Loucy (cell line): ENCODE measurements at regions not wholly inside any gene's neighbourhood (a gene's known extent, or its start where the extent isn't known, plus 50 kb on each side); places are given as distances from the start of the nearest gene placed in this dataset.

Experiments used
- H2AFZ ChIP-seq: fragments of 200-600 bp; sonication (generic); 2 replicates; pipeline ENCODE4 v1.6.0; 2016; ENCODE audit warnings: antibody characterized with exemption, mild to moderate bottlenecking, low read length, moderate library complexity
- H3F3A ChIP-seq: fragments of 200-600 bp; 2 replicates; pipeline ENCODE4 v1.6.0; 2016; ENCODE audit warnings: antibody characterized with exemption, low read depth, mild to moderate bottlenecking
- H3K27me3 ChIP-seq: fragments of 200-600 bp; sonication (generic); 2 replicates; pipeline ENCODE4 v1.6.1; 2014; ENCODE audit warnings: low read length, mild to moderate bottlenecking; ENCODE audit not compliant: insufficient read depth, poor library complexity, severe bottlenecking
- H3K36me3 ChIP-seq: fragments of 200-600 bp; sonication (generic); 2 replicates; pipeline ENCODE4 v1.6.1; 2016; ENCODE audit warnings: low read length; ENCODE audit not compliant: insufficient read depth
- H3K4me1 ChIP-seq: fragments of 200-600 bp; sonication (generic); 2 replicates; pipeline ENCODE4 v1.5.1; 2014; ENCODE audit warnings: low read length, mild to moderate bottlenecking; ENCODE audit not compliant: insufficient read depth, poor library complexity, severe bottlenecking
- H3K4me2 ChIP-seq: fragments of 200-600 bp; sonication (generic); 2 replicates; pipeline ENCODE4 v1.6.0; 2014; ENCODE audit warnings: antibody characterized with exemption, low read length, low read depth, mild to moderate bottlenecking; ENCODE audit not compliant: poor library complexity, severe bottlenecking
- H3K4me3 ChIP-seq: fragments of 200-600 bp; sonication (generic); 2 replicates; pipeline ENCODE4 v1.5.1; 2014; ENCODE audit warnings: low read length, mild to moderate bottlenecking, mixed read lengths; ENCODE audit not compliant: poor library complexity, severe bottlenecking
- H3K79me2 ChIP-seq: fragments of 200-600 bp; sonication (generic); 2 replicates; pipeline ENCODE4 v1.6.1; 2014; ENCODE audit warnings: low read length; ENCODE audit not compliant: insufficient read depth
- H3K9ac ChIP-seq: fragments of 200-600 bp; sonication (generic); 2 replicates; pipeline ENCODE4 v1.6.0; 2014; ENCODE audit warnings: mild to moderate bottlenecking, low read depth, low read length, moderate library complexity; ENCODE audit not compliant: poor library complexity, severe bottlenecking
- H3K9me2 ChIP-seq: fragments of 200-600 bp; sonication (generic); replicated peaks from 2 replicates; pipeline ENCODE4 v1.6.1; 2016; ENCODE audit warnings: low read depth, low read length, mixed read lengths
- H3K9me3 ChIP-seq: fragments of 200-600 bp; sonication (generic); 2 replicates; pipeline ENCODE4 v1.6.1; 2014; ENCODE audit warnings: mild to moderate bottlenecking, antibody characterized with exemption, low read length, low read depth; ENCODE audit not compliant: insufficient read depth
- H4K20me1 ChIP-seq: fragments of 200-600 bp; sonication (generic); 2 replicates; pipeline ENCODE4 v1.6.0; 2014; ENCODE audit warnings: antibody characterized with exemption, low read length, mild to moderate bottlenecking; ENCODE audit not compliant: insufficient read depth, poor library complexity, severe bottlenecking
- CTCF ChIP-seq: fragments of 200-600 bp; sonication (generic); conservative IDR thresholded peaks from 2 replicates; pipeline ENCODE4 v1.5.1; 2014; ENCODE audit warnings: mild to moderate bottlenecking, antibody characterized with exemption, low read length
- EZH2phosphoT487 ChIP-seq: fragments of 200-600 bp; IDR thresholded peaks from 2 replicates; pipeline ENCODE4 v1.6.1; 2018; ENCODE audit warnings: antibody characterized with exemption, mild to moderate bottlenecking, moderate library complexity, borderline replicate concordance

- TF ChIP-seq CTCF (no peak), EZH2phosphoT487 (no peak)
- H3K9ac ChIP-seq = no peak overlapping the region
- no peaks in the 10 kb centered on the region for H3K9me3 ChIP-seq
- H3K4me1 ChIP-seq = no peaks in the 10 kb centered on the region
- no peaks in the 10 kb centered on the region for H4K20me1 ChIP-seq
- no peaks in the 10 kb centered on the region for H3K27me3 ChIP-seq
- no peak overlapping the region for H3K4me3 ChIP-seq
- no peak overlapping the region for H3K4me2 ChIP-seq
- no peaks in the 10 kb centered on the region for H3K9me2 ChIP-seq
- H2AFZ ChIP-seq = no peak overlapping the region
- H3K36me3 ChIP-seq = no peaks in the 10 kb centered on the region
- no peaks in the 10 kb centered on the region for H3F3A ChIP-seq
- H3K79me2 ChIP-seq = no peaks in the 10 kb centered on the region
These were observed 97.8 kb upstream of the PCED1B start for GRCh38 chr12:46981622-46982021.

GRCh38 chr12:46982629-46983392, 96.6 kb upstream of the PCED1B start:
- Histone ChIP-seq H3K9ac (no peak overlapping the region), H2AFZ (no peak overlapping the region; the same call in 1 of the 2 replicates), H3K4me3 (no peak overlapping the region), H3K4me1 (no peaks in the 10 kb centered on the region), H4K20me1 (no peaks in the 10 kb centered on the region), H3K27me3 (no peaks in the 10 kb centered on the region), H3K79me2 (no peaks in the 10 kb centered on the region), H3K36me3 (no peaks in the 10 kb centered on the region), H3K4me2 (no peak overlapping the region), H3F3A (no peaks in the 10 kb centered on the region), H3K9me2 (no peaks in the 10 kb centered on the region), H3K9me3 (no peaks in the 10 kb centered on the region)
- no peak for TF ChIP-seq EZH2phosphoT487
- TF ChIP-seq CTCF = no peak

GRCh38 chr12:46983393-46983793, 96.0 kb upstream of the PCED1B start:
- Histone ChIP-seq H3K9me2 (no peaks in the 10 kb centered on the region), H4K20me1 (no peaks in the 10 kb centered on the region), H3K9me3 (no peaks in the 10 kb centered on the region), H3K4me1 (no peaks in the 10 kb centered on the region), H3F3A (no peaks in the 10 kb centered on the region), H3K27me3 (no peaks in the 10 kb centered on the region), H3K79me2 (no peaks in the 10 kb centered on the region), H2AFZ (peak overlapping the region; percentile 54; the same call in 1 of the 2 replicates), H3K9ac (no peak overlapping the region), H3K4me2 (no peak overlapping the region), H3K36me3 (no peaks in the 10 kb centered on the region), H3K4me3 (no peak overlapping the region)
- TF ChIP-seq CTCF (no peak), EZH2phosphoT487 (no peak)
